ENCODE measurements at regions not wholly inside any gene's neighbourhood (a gene's known extent, or its start where the extent isn't known, plus 50 kb on each side); places are given as distances from the start of the nearest gene placed in this dataset.

- TF ChIP-seq CTCF (IDR thresholded peaks at IDR 0.05) = no peak
- TF ChIP-seq POLR2A (IDR thresholded peaks at IDR 0.05) = no peak
- TF ChIP-seq EP300 (IDR thresholded peaks at IDR 0.05) = no peak
These were observed 317.5 kb downstream of the UTRN start for GRCh38 chr6:144602523-144603180.

All from suprapubic skin (tissue), 3 donors.